OCI-M1 (cell line): ENCODE measurements at regions not wholly inside any gene's neighbourhood (a gene's known extent, or its start where the extent isn't known, plus 50 kb on each side); places are given as distances from the start of the nearest gene placed in this dataset.
"Not testable (repeated sequence)": the region's sequence is repeated elsewhere in the genome, so short reads cannot be mapped to it uniquely, and the experiment has no call there.

Experiments used
- DNase-seq: peaks from one replicate; lab custom pipeline; 2025; lab: John Stamatoyannopoulos, UW

GRCh38 chr1:24268555-24268954 lies 50.6 kb upstream of the GRHL3 start:
- not testable (repeated sequence) for DNase-seq

- DNase-seq = no peak
These were observed 52.2 kb upstream of the GRHL3 start for GRCh38 chr1:24266998-24267397.

- DNase-seq = peak; percentile 32
These were observed 52.7 kb upstream of the GRHL3 start for GRCh38 chr1:24266398-24266941.

GRCh38 chr1:24263746-24264145 lies 55.4 kb upstream of the GRHL3 start:
- DNase-seq = no peak

- DNase-seq = no peak
These were observed 55.9 kb upstream of the GRHL3 start for GRCh38 chr1:24263211-24263610.

DNA sequence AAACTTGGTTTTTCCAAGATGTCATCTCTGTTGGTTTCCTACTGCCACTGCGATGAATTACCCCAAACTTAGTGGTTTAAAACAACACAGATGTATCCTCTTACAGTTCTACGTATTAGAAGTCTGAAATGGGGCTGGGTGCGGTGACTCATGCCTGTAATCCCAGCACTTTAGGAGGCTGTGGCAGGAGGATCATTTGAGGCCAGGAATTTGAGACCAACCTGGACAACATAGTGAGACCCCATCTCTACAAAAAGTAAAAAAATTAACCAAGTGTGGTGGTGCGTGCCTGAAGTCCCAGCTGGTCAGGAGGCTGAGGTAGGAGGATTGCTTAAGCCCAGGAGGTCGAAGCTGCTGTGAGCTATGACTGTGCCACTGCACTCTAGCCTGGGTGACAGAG lies 57.2 kb upstream of the GRHL3 start:
- DNase-seq = no peak

DNA sequence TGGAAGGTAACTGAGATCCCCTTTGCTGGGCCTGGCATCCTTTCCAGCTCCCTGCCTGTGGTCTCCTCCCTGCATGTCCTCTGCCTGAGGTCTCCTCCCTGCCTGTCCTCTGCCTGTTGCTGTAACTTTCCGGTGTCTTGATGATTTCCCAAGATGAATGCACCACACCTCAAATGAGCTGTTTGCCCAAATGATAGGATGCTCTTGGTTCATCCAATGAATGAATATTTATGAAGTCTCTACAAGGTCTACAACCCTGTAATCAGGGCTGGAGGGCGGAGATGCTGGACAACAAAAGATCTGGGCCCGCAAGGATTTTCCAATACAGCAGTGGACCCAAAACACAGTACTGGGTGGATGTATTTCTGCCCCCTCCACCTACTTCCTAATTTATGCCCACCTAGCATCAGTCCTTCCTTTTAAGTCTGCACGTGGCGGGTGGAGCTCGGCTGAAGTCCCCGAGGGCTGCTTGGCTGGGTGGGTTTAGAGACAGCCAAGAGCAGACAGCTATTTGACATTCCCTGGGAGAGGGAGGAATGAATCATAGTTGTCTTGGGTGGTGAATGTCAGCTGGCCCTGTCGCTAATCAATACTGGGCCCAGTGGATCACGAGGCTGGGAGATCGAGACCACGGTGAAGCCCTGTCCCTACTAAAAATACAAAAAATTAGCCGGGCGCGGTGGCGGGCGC lies 60.3 kb upstream of the GRHL3 start:
- DNase-seq = no peak

DNA sequence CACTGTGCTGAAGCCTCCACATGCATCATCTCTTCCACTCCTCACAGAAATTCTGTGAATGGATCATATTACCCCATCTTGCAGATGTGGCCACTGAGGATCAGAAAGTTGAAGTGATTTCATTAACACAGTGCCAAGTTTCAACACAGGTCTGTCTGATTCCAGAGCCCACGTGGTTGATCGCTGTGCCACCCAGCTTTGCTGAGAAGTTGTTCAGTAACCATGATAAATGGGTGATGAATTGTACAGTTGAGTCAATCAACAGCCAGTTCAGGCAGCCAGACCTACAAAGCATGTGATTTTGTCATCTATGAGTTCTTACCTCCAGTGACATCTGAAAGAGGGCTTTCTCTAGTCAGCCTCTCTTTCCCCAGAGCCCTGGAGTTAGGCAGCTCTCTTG lies 61.8 kb upstream of the GRHL3 start:
- no peak for DNase-seq

- DNase-seq = no peak
These were observed 62.5 kb upstream of the GRHL3 start for GRCh38 chr1:24256687-24257086.

DNA sequence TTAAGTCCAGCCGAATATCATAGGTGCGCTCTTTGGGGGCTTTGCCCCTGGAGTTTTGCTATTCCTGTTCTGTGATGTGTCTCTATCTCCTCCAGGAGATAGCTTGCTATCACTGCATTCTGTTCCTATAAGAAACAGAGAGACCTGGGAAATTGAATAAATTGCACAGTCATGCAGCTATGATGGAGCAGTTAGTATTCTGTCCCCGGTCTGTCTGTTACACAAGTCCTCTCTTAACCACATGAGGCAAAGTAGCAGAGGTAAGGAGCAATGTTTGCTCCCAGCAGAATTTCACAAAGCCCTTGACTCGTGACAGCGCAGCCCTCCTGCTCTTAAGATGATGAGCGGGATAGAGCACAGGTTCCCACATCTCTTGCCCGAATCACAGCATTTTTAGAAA lies 63.9 kb upstream of the GRHL3 start:
- DNase-seq = no peak

DNA sequence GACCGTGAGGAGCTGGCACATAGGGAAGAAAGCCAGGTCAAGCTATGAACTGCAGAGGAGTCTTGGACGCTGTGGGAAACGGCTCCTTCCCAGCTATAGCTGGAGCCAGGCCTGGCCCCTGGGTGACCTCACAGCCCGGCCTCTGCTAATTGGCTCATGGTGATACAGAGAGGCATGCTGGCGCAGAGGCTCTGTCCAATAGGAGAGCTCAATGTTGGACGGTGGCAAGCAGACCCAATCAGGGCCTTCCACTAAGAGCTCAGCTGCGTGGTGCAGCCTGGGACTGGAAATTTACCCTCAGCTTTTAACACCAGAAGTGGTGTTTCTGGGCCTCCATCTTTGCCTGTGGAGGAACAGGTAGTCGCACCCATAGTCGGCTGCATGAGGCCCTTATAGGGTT lies 64.4 kb upstream of the GRHL3 start:
- no peak for DNase-seq

- DNase-seq = no peak
These were observed 65.6 kb upstream of the GRHL3 start for GRCh38 chr1:24253571-24253970.

- DNase-seq = no peak
These were observed 65.2 kb upstream of the IFNLR1 start for GRCh38 chr1:24252185-24252780.

DNA sequence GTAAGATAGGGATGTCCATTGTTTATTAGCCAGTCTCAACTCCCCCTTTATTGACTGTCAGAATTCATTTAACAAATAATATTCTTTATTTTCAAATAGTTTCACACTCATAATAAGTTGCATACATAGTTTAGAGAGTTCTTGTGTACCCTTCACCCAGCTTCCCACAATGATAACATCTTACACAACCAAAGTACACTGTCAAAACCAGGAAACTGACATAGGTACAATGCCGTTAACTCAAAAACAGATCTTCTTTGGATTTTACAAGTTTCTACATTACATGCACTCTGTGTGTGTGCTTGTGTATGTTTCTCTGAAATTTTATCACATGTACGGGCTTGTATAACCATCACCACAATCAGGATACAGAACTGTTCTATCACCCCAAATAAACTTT lies 64.4 kb upstream of the IFNLR1 start:
- DNase-seq = no peak

DNA sequence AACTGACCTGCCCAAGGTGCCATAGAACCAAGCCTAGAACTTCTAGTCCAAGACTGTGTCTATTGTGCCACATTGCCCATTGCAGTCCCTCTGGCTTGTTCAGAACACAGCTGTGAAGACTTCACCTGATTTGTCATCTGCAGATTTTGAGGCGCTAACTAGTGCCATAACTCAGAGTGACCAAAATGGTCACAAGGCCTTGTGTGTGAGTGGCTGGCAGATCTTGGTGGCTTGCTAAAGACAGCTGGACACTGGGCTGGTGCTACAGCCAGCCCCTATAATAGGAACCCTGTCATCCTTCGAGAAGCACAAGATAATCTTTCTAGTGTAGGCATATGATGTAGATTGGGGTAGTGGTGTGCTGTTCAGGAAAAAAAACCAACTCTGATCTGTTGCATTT lies 63.7 kb upstream of the IFNLR1 start:
- no peak for DNase-seq

- no peak for DNase-seq
These were observed 63.1 kb upstream of the IFNLR1 start for GRCh38 chr1:24250224-24250623.

GRCh38 chr1:24248859-24249258 lies 61.8 kb upstream of the IFNLR1 start:
- DNase-seq = peak; percentile 53

- not testable (repeated sequence) for DNase-seq
These were observed 60.2 kb upstream of the IFNLR1 start for GRCh38 chr1:24247337-24247736.

DNA sequence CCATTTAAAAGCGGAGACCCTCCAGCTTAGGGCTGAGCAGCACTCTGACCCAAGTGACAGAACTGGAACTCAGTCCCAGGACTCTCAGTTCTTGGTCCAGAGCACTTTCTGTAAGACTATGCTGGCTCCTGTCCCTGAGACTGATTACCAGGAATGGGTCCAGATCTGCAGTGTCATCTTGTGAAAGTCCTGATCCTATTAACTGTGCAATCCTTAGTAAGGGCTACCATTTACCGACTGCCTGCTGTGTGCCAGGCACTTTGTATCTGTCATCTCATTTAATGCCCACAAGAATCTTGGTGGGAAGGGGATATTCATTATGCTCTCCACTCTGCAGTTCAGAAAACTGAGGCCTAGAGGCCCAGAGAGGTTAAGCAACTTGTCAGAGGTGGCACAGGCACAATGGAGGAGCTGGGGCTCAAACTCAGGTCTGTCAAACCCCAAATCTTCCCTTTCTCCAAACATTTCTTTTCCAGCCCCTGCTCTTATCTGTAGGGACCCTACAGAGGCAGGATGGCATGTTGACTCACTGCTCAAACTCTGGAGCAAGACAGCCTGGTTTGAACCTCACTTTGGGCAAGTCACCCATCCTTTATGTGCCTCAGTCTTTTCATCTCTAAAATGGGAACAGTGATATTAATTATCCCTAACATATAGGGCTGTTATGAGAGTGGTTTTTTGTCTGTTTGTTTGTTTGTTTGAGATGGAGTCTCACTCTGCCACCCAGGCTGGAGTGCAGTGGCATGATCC lies 57.6 kb upstream of the IFNLR1 start:
- no peak for DNase-seq

GRCh38 chr1:24237750-24238395 lies 50.8 kb upstream of the IFNLR1 start:
- DNase-seq = no peak

DNA sequence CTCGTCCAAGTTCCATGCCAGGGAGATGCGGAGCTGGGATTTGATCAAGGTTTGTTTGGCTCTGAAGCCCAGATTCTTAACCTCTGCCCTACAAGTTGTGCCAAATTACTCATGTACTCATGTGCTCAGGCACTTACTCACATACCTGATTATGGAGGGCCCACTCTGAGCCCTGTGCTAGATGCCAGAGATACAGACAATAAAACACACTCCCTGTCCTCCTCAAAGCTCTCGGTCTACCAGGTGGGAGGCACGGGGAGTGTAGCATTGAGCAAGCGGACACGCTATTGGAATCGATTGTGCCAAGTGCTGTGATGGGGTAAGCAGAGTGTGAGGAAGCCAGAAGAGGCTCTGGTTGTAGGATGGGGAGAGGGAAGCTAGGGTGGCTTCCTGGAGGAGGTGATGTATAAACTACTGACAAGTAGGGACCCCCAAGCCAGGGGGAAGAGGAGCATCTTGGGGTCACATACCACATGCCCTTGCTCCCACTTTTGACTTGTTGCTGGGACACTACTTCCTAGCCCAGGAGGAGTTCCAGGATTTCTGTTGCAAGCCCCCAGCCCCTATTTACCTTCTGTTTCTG lies 49.8 kb upstream of the IFNLR1 start:
- DNase-seq = no peak
